ENCODE measurements at regions not wholly inside any gene's neighbourhood (a gene's known extent, or its start where the extent isn't known, plus 50 kb on each side); places are given as distances from the start of the nearest gene placed in this dataset.

GRCh38 chr12:114744285-114744684, 60.3 kb upstream of the TBX3 start:
- Histone ChIP-seq H3K4me3 (no peak overlapping the region), H3K4me1 (peaks cover 0 to under 1% (median 0%) of the 10 kb centered on the region in 4 donors), H3K36me3 (no peaks in the 10 kb centered on the region), H3K27ac (no peak overlapping the region), H3K9me3 (no peaks in the 10 kb centered on the region), H3K27me3 (no peaks in the 10 kb centered on the region)
- ATAC-seq (no peak), DNase-seq (no peak)
- 84% methylated on average over 6 of the region's 6 CpGs for WGBS (ENCODE audit: insufficient coverage, low coverage, low lambda C conversion rate, missing lambda C conversion rate)
- intact Hi-C loops (cut with DNase I), result no loop called here
- TF ChIP-seq CTCF (IDR thresholded peaks at IDR 0.05) (no peak), POLR2A (IDR thresholded peaks at IDR 0.05) (no peak)

GRCh38 chr12:114743799-114744198, 59.8 kb upstream of the TBX3 start:
- ATAC-seq (no peak), DNase-seq (no peak)
- H3K36me3 ChIP-seq, result no peaks in the 10 kb centered on the region
- H3K27me3 ChIP-seq, result no peaks in the 10 kb centered on the region
- TF ChIP-seq CTCF (IDR thresholded peaks at IDR 0.05) (no peak), POLR2A (IDR thresholded peaks at IDR 0.05) (no peak)
- peaks cover 0 to 5% (median 0%) of the 10 kb centered on the region in 4 donors for H3K4me1 ChIP-seq
- no peak overlapping the region for H3K27ac ChIP-seq
- intact Hi-C loops (cut with DNase I), result no loop called here
- no peaks in the 10 kb centered on the region for H3K9me3 ChIP-seq
- no peak overlapping the region for H3K4me3 ChIP-seq
- WGBS (ENCODE audit: insufficient coverage, low coverage, low lambda C conversion rate, missing lambda C conversion rate), result 71% methylated on average over 1 of the region's 1 CpG

GRCh38 chr12:114743289-114743688, 59.3 kb upstream of the TBX3 start:
- Histone ChIP-seq H3K4me3 (no peak overlapping the region), H3K27ac (no peak overlapping the region), H3K9me3 (no peaks in the 10 kb centered on the region), H3K36me3 (no peaks in the 10 kb centered on the region), H3K27me3 (no peaks in the 10 kb centered on the region), H3K4me1 (peaks cover 0 to 9% (median 0%) of the 10 kb centered on the region in 4 donors)
- ATAC-seq, result no peak
- DNase-seq, result no peak
- intact Hi-C loops (cut with DNase I), result no loop called here
- TF ChIP-seq POLR2A (IDR thresholded peaks at IDR 0.05), result no peak
- no peak for TF ChIP-seq CTCF (IDR thresholded peaks at IDR 0.05)
- WGBS (ENCODE audit: insufficient coverage, low coverage, low lambda C conversion rate, missing lambda C conversion rate), result 75% methylated on average over 2 of the region's 4 CpGs

- 85% methylated on average over 5 of the region's 9 CpGs for WGBS (ENCODE audit: insufficient coverage, low coverage, low lambda C conversion rate, missing lambda C conversion rate)
- ATAC-seq (no peak), DNase-seq (no peak)
- H3K27ac ChIP-seq, result no peak overlapping the region
- H3K4me3 ChIP-seq, result no peak overlapping the region
- TF ChIP-seq CTCF (IDR thresholded peaks at IDR 0.05), result no peak
- TF ChIP-seq POLR2A (IDR thresholded peaks at IDR 0.05), result no peak
- no peaks in the 10 kb centered on the region for H3K9me3 ChIP-seq
- H3K36me3 ChIP-seq, result no peaks in the 10 kb centered on the region
- H3K4me1 ChIP-seq, result peaks cover 0 to 9% (median 0%) of the 10 kb centered on the region in 4 donors
- no peaks in the 10 kb centered on the region for H3K27me3 ChIP-seq
- intact Hi-C loops (cut with DNase I), result no loop called here
These were observed 58.4 kb upstream of the TBX3 start for GRCh38 chr12:114742363-114742762.

- Histone ChIP-seq H3K27me3 (no peaks in the 10 kb centered on the region), H3K4me3 (no peak overlapping the region), H3K4me1 (peaks cover 0 to 9% (median 0%) of the 10 kb centered on the region in 4 donors), H3K27ac (no peak overlapping the region), H3K9me3 (no peaks in the 10 kb centered on the region), H3K36me3 (no peaks in the 10 kb centered on the region)
- WGBS (ENCODE audit: insufficient coverage, low coverage, low lambda C conversion rate, missing lambda C conversion rate), result 100% methylated on average over 1 of the region's 4 CpGs
- ATAC-seq (no peak), DNase-seq (no peak)
- TF ChIP-seq POLR2A (IDR thresholded peaks at IDR 0.05), result no peak
- no peak for TF ChIP-seq CTCF (IDR thresholded peaks at IDR 0.05)
- intact Hi-C loops (cut with DNase I), result no loop called here
These were observed 58.0 kb upstream of the TBX3 start for GRCh38 chr12:114741940-114742339.
